ENCODE measurements at regions not wholly inside any gene's neighbourhood (a gene's known extent, or its start where the extent isn't known, plus 50 kb on each side); places are given as distances from the start of the nearest gene placed in this dataset.

- no peak for DNase-seq (ENCODE audit: low spot score)
Measured at GRCh38 chr1:106755682-106756406, 300.6 kb upstream of the PRMT6 start.

- DNase-seq (ENCODE audit: low spot score), result no peak
Measured at GRCh38 chr1:106756752-106757151, 299.7 kb upstream of the PRMT6 start.

GRCh38 chr1:106768077-106768476 lies 288.4 kb upstream of the PRMT6 start:
- no peak for DNase-seq (ENCODE audit: low spot score)

- DNase-seq (ENCODE audit: low spot score), result no peak
Measured at GRCh38 chr1:106768501-106768900, 288.0 kb upstream of the PRMT6 start.

- no peak for DNase-seq (ENCODE audit: low spot score)
Measured at GRCh38 chr1:106773206-106773605, 283.3 kb upstream of the PRMT6 start.

GRCh38 chr1:106780066-106780465 lies 276.4 kb upstream of the PRMT6 start:
- no peak for DNase-seq (ENCODE audit: low spot score)

GRCh38 chr1:106780806-106781569 lies 275.5 kb upstream of the PRMT6 start:
- DNase-seq (ENCODE audit: low spot score), result no peak

- DNase-seq (ENCODE audit: low spot score), result no peak
Measured at GRCh38 chr1:106785176-106785575, 271.3 kb upstream of the PRMT6 start.

- DNase-seq (ENCODE audit: low spot score), result no peak
Measured at GRCh38 chr1:106787520-106787919, 269.0 kb upstream of the PRMT6 start.

- no peak for DNase-seq (ENCODE audit: low spot score)
Measured at GRCh38 chr1:106789686-106790085, 266.8 kb upstream of the PRMT6 start.

GRCh38 chr1:106791041-106791440 lies 265.4 kb upstream of the PRMT6 start:
- no peak for DNase-seq (ENCODE audit: low spot score)

- no peak for DNase-seq (ENCODE audit: low spot score)
Measured at GRCh38 chr1:106793651-106794050, 262.8 kb upstream of the PRMT6 start.

- no peak for DNase-seq (ENCODE audit: low spot score)
Measured at GRCh38 chr1:106798991-106799390, 257.5 kb upstream of the PRMT6 start.

- DNase-seq (ENCODE audit: low spot score), result no peak
Measured at GRCh38 chr1:106802181-106802580, 254.3 kb upstream of the PRMT6 start.

GRCh38 chr1:106814418-106814817 lies 242.1 kb upstream of the PRMT6 start:
- DNase-seq (ENCODE audit: low spot score), result no peak

- DNase-seq (ENCODE audit: low spot score), result no peak
Measured at GRCh38 chr1:106817575-106817974, 238.9 kb upstream of the PRMT6 start.

GRCh38 chr1:106831511-106831910 lies 225.0 kb upstream of the PRMT6 start:
- no peak for DNase-seq (ENCODE audit: low spot score)

- no peak for DNase-seq (ENCODE audit: low spot score)
Measured at GRCh38 chr1:106836708-106837107, 219.8 kb upstream of the PRMT6 start.

GRCh38 chr1:106843518-106843917 lies 213.0 kb upstream of the PRMT6 start:
- no peak for DNase-seq (ENCODE audit: low spot score)

- no peak for DNase-seq (ENCODE audit: low spot score)
Measured at GRCh38 chr1:106846656-106847055, 209.8 kb upstream of the PRMT6 start.

- no peak for DNase-seq (ENCODE audit: low spot score)
Measured at GRCh38 chr1:106861110-106861509, 195.4 kb upstream of the PRMT6 start.

GRCh38 chr1:106868828-106869227 lies 187.6 kb upstream of the PRMT6 start:
- DNase-seq (ENCODE audit: low spot score), result no peak

- DNase-seq (ENCODE audit: low spot score), result no peak
Measured at GRCh38 chr1:106875622-106876021, 180.9 kb upstream of the PRMT6 start.

- DNase-seq (ENCODE audit: low spot score), result no peak
Measured at GRCh38 chr1:106876384-106876783, 180.1 kb upstream of the PRMT6 start.

All from CD4-positive, alpha-beta T cell treated with Interleukin-15 for 4 hours (primary cell).